ENCODE measurements at regions not wholly inside any gene's neighbourhood (a gene's known extent, or its start where the extent isn't known, plus 50 kb on each side); places are given as distances from the start of the nearest gene placed in this dataset.
A peak's percentile ranks its signal among the peaks of the same experiment; 100 is the strongest.
"Not testable (repeated sequence)": the region's sequence is repeated elsewhere in the genome, so short reads cannot be mapped to it uniquely, and the experiment has no call there.

DNA sequence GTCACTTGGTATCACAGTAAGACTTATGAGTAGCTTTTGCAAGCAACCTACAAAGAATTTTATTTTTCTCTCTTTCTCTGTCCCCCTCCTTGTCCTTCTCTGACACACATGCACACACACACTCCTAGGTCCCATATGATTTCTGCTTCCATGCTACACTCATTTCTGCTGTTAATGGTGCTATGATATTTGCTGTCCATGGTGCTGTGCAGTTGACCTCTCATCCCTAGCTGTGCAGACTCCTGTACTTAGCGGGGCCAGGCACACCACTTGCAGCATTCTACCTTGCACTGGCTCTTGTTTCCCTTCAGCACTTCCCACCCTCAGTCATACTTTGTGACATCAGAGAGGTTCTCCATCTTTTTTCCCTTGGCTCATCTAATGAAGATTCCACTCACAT, 158.9 kb upstream of the CNTNAP4 start:
- no peak overlapping the region for H2BK120ac ChIP-seq (ENCODE audit: low read depth, low read length)
- H3K36me3 ChIP-seq (ENCODE audit: control insufficient read depth, insufficient read depth, low read length): no peaks in the 10 kb centered on the region
- no peak overlapping the region for H2BK15ac ChIP-seq (replicated peaks; ENCODE audit: low read depth)
- H4K5ac ChIP-seq (ENCODE audit: low read length): no peak overlapping the region
- H2AK5ac ChIP-seq (ENCODE audit: low read length): no peak overlapping the region
- H3K79me1 ChIP-seq (ENCODE audit: low read length): no peaks in the 10 kb centered on the region
- no peak overlapping the region for H3K56ac ChIP-seq (ENCODE audit: low read length)
- H3K9ac ChIP-seq (ENCODE audit: low read length): no peak overlapping the region
- WGBS (ENCODE audit: extremely low coverage, insufficient coverage, low lambda C conversion rate): no CpG with 5 or more reads among the region's 1 CpG
- no peak overlapping the region for H3K4me2 ChIP-seq (ENCODE audit: low read length)
- H3K18ac ChIP-seq (ENCODE audit: low read length): no peak overlapping the region
- no peak overlapping the region for H2BK5ac ChIP-seq (ENCODE audit: low read length)
- no peaks in the 10 kb centered on the region for H3K79me2 ChIP-seq (ENCODE audit: control insufficient read depth, insufficient read depth, low read length)
- no peak overlapping the region for H3K27ac ChIP-seq (ENCODE audit: low read depth, low read length)
- no peak overlapping the region for H3K23ac ChIP-seq (ENCODE audit: low read length)
- H3K27me3 ChIP-seq (ENCODE audit: insufficient read depth, low read length, poor library complexity): no peaks in the 10 kb centered on the region
- no peak overlapping the region for H3K4ac ChIP-seq (ENCODE audit: low read depth, low read length)
- H4K8ac ChIP-seq (ENCODE audit: low read depth, low read length): no peak overlapping the region
- no peak overlapping the region for H3K4me3 ChIP-seq (ENCODE audit: low read length)
- no peak for DNase-seq
- no peaks in the 10 kb centered on the region for H3K4me1 ChIP-seq (ENCODE audit: control insufficient read depth, low read depth, low read length)

DNA sequence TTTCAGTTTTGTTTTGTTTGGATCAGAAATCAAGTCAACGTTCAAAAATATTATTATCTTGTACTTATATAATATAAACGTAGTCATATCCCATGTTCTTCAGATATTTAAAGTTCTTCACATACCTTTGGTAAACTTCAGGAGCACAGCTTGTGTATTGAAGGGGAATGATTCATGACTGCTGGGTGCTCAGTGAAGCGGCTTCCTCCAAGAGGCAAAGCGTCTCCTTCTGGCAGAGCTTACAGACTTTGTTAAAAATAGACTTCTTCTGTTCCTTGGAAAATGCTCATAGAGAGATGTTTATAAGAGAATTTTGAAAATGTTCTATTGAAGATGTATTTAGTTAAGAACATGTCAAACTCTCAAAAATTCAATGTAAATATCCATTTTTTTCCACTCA, 155.6 kb upstream of the CNTNAP4 start:
- WGBS (ENCODE audit: extremely low coverage, insufficient coverage, low lambda C conversion rate): no CpG with 5 or more reads among the region's 4 CpGs
- Histone ChIP-seq H3K36me3 (ENCODE audit: control insufficient read depth, insufficient read depth, low read length) (no peaks in the 10 kb centered on the region), H3K4me3 (ENCODE audit: low read length) (no peak overlapping the region), H3K27ac (ENCODE audit: low read depth, low read length) (no peak overlapping the region), H3K79me2 (ENCODE audit: control insufficient read depth, insufficient read depth, low read length) (no peaks in the 10 kb centered on the region), H2BK120ac (ENCODE audit: low read depth, low read length) (no peak overlapping the region), H3K18ac (ENCODE audit: low read length) (no peak overlapping the region), H3K4me2 (ENCODE audit: low read length) (no peak overlapping the region), H3K9ac (ENCODE audit: low read length) (no peak overlapping the region), H3K23ac (ENCODE audit: low read length) (no peak overlapping the region), H4K5ac (ENCODE audit: low read length) (no peak overlapping the region), H2BK5ac (ENCODE audit: low read length) (no peak overlapping the region), H4K8ac (ENCODE audit: low read depth, low read length) (no peak overlapping the region), H2AK5ac (ENCODE audit: low read length) (no peak overlapping the region), H2BK15ac (replicated peaks; ENCODE audit: low read depth) (no peak overlapping the region), H3K4me1 (ENCODE audit: control insufficient read depth, low read depth, low read length) (no peaks in the 10 kb centered on the region), H3K79me1 (ENCODE audit: low read length) (no peaks in the 10 kb centered on the region), H3K27me3 (ENCODE audit: insufficient read depth, low read length, poor library complexity) (no peaks in the 10 kb centered on the region), H3K56ac (ENCODE audit: low read length) (no peak overlapping the region), H3K4ac (ENCODE audit: low read depth, low read length) (no peak overlapping the region)
- DNase-seq: no peak

GRCh38 chr16:76123966-76124365, 153.2 kb upstream of the CNTNAP4 start:
- Histone ChIP-seq H3K4ac (ENCODE audit: low read depth, low read length) (no peak overlapping the region), H3K23ac (ENCODE audit: low read length) (no peak overlapping the region), H3K56ac (ENCODE audit: low read length) (no peak overlapping the region), H3K4me1 (ENCODE audit: control insufficient read depth, low read depth, low read length) (no peaks in the 10 kb centered on the region), H2BK15ac (replicated peaks; ENCODE audit: low read depth) (no peak overlapping the region), H3K27me3 (ENCODE audit: insufficient read depth, low read length, poor library complexity) (no peaks in the 10 kb centered on the region), H3K79me1 (ENCODE audit: low read length) (no peaks in the 10 kb centered on the region), H3K27ac (ENCODE audit: low read depth, low read length) (no peak overlapping the region), H3K18ac (ENCODE audit: low read length) (no peak overlapping the region), H4K5ac (ENCODE audit: low read length) (no peak overlapping the region), H3K9ac (ENCODE audit: low read length) (no peak overlapping the region), H3K79me2 (ENCODE audit: control insufficient read depth, insufficient read depth, low read length) (no peaks in the 10 kb centered on the region), H3K4me2 (ENCODE audit: low read length) (no peak overlapping the region), H2BK120ac (ENCODE audit: low read depth, low read length) (no peak overlapping the region), H2BK5ac (ENCODE audit: low read length) (no peak overlapping the region), H2AK5ac (ENCODE audit: low read length) (no peak overlapping the region), H3K36me3 (ENCODE audit: control insufficient read depth, insufficient read depth, low read length) (no peaks in the 10 kb centered on the region), H3K4me3 (ENCODE audit: low read length) (no peak overlapping the region), H4K8ac (ENCODE audit: low read depth, low read length) (no peak overlapping the region)
- no CpG with 5 or more reads among the region's 3 CpGs for WGBS (ENCODE audit: extremely low coverage, insufficient coverage, low lambda C conversion rate)
- DNase-seq: no peak

- Histone ChIP-seq H3K18ac (ENCODE audit: low read length) (no peak overlapping the region), H2BK15ac (replicated peaks; ENCODE audit: low read depth) (no peak overlapping the region), H4K8ac (ENCODE audit: low read depth, low read length) (no peak overlapping the region), H3K27me3 (ENCODE audit: insufficient read depth, low read length, poor library complexity) (no peaks in the 10 kb centered on the region), H3K4me2 (ENCODE audit: low read length) (no peak overlapping the region), H2AK5ac (ENCODE audit: low read length) (no peak overlapping the region), H4K5ac (ENCODE audit: low read length) (no peak overlapping the region), H3K9ac (ENCODE audit: low read length) (no peak overlapping the region), H3K56ac (ENCODE audit: low read length) (no peak overlapping the region), H3K23ac (ENCODE audit: low read length) (no peak overlapping the region), H3K4me1 (ENCODE audit: control insufficient read depth, low read depth, low read length) (no peaks in the 10 kb centered on the region), H3K27ac (ENCODE audit: low read depth, low read length) (no peak overlapping the region), H3K79me2 (ENCODE audit: control insufficient read depth, insufficient read depth, low read length) (no peaks in the 10 kb centered on the region), H3K4me3 (ENCODE audit: low read length) (no peak overlapping the region), H2BK120ac (ENCODE audit: low read depth, low read length) (no peak overlapping the region), H3K79me1 (ENCODE audit: low read length) (no peaks in the 10 kb centered on the region), H3K4ac (ENCODE audit: low read depth, low read length) (no peak overlapping the region), H3K36me3 (ENCODE audit: control insufficient read depth, insufficient read depth, low read length) (no peaks in the 10 kb centered on the region), H2BK5ac (ENCODE audit: low read length) (no peak overlapping the region)
- DNase-seq: no peak
These were observed 151.3 kb upstream of the CNTNAP4 start for GRCh38 chr16:76125871-76126270.

DNA sequence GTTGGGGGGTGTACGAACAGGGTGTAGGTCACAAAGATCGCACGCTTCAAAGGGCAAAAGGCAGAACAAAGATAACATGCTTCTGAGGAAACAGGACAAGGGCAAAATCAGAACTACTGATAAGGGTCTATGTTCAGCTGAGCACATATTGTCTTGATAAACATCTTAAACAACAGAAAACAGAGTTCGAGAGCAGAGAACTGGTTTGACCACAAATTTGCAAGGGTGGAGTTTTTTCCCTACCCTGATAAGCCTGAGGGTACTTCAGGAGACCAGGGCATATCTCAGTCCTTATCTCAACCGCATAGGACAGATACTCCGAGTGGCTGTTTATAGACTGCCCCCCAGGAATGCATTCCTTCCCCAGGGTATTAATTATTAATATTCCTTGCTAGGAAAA, 139.1 kb upstream of the CNTNAP4 start:
- H3K79me2 ChIP-seq (ENCODE audit: control insufficient read depth, insufficient read depth, low read length); H4K5ac ChIP-seq (ENCODE audit: low read length); H3K4me2 ChIP-seq (ENCODE audit: low read length); H3K4me3 ChIP-seq (ENCODE audit: low read length); H3K9ac ChIP-seq (ENCODE audit: low read length); H3K23ac ChIP-seq (ENCODE audit: low read length); H2AK5ac ChIP-seq (ENCODE audit: low read length); H3K4me1 ChIP-seq (ENCODE audit: control insufficient read depth, low read depth, low read length); H2BK120ac ChIP-seq (ENCODE audit: low read depth, low read length); H3K18ac ChIP-seq (ENCODE audit: low read length); H2BK15ac ChIP-seq (replicated peaks; ENCODE audit: low read depth); H3K27me3 ChIP-seq (ENCODE audit: insufficient read depth, low read length, poor library complexity); H3K79me1 ChIP-seq (ENCODE audit: low read length); H3K27ac ChIP-seq (ENCODE audit: low read depth, low read length); H3K4ac ChIP-seq (ENCODE audit: low read depth, low read length); H3K36me3 ChIP-seq (ENCODE audit: control insufficient read depth, insufficient read depth, low read length); H2BK5ac ChIP-seq (ENCODE audit: low read length); H3K56ac ChIP-seq (ENCODE audit: low read length); H4K8ac ChIP-seq (ENCODE audit: low read depth, low read length): not testable (repeated sequence)
- DNase-seq: peak; percentile 17
- WGBS (ENCODE audit: extremely low coverage, insufficient coverage, low lambda C conversion rate): no CpG with 5 or more reads among the region's 6 CpGs

DNA sequence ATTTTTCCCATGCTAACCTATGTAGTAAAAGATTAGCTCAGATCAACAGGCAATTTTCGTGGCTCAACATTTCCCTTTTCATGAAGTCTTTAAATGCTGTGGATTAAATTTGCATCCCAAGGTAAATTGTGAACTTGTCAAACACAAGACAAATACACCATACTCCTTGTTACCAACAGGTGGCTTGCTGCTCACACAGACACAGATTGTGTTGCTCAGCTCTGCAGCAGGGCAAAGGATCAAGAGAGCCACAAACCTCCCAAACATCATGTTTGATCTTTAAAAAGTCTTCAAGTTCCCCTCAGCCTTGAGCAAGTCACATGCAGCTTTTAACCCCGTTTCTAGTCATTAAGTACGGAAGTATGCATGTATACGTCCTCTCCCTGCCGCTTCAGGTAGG, 119.6 kb upstream of the CNTNAP4 start:
- Histone ChIP-seq H3K4me3 (ENCODE audit: low read length) (no peak overlapping the region), H2AK5ac (ENCODE audit: low read length) (no peak overlapping the region), H3K27ac (ENCODE audit: low read depth, low read length) (no peak overlapping the region), H2BK15ac (replicated peaks; ENCODE audit: low read depth) (no peak overlapping the region), H3K4me1 (ENCODE audit: control insufficient read depth, low read depth, low read length) (no peaks in the 10 kb centered on the region), H3K27me3 (ENCODE audit: insufficient read depth, low read length, poor library complexity) (no peaks in the 10 kb centered on the region), H4K8ac (ENCODE audit: low read depth, low read length) (no peak overlapping the region), H3K79me1 (ENCODE audit: low read length) (no peaks in the 10 kb centered on the region), H3K4me2 (ENCODE audit: low read length) (no peak overlapping the region), H3K4ac (ENCODE audit: low read depth, low read length) (no peak overlapping the region), H3K23ac (ENCODE audit: low read length) (no peak overlapping the region), H3K79me2 (ENCODE audit: control insufficient read depth, insufficient read depth, low read length) (no peaks in the 10 kb centered on the region), H3K9ac (ENCODE audit: low read length) (no peak overlapping the region), H3K36me3 (ENCODE audit: control insufficient read depth, insufficient read depth, low read length) (no peaks in the 10 kb centered on the region), H3K56ac (ENCODE audit: low read length) (no peak overlapping the region), H3K18ac (ENCODE audit: low read length) (no peak overlapping the region), H4K5ac (ENCODE audit: low read length) (no peak overlapping the region), H2BK5ac (ENCODE audit: low read length) (no peak overlapping the region), H2BK120ac (ENCODE audit: low read depth, low read length) (no peak overlapping the region)
- no CpG with 5 or more reads among the region's 5 CpGs for WGBS (ENCODE audit: extremely low coverage, insufficient coverage, low lambda C conversion rate)
- peak; percentile 46 for DNase-seq
